IMR-90 (cell line): ENCODE measurements at regions not wholly inside any gene's neighbourhood (a gene's known extent, or its start where the extent isn't known, plus 50 kb on each side); places are given as distances from the start of the nearest gene placed in this dataset.

Experiments used
- ATAC-seq: fragments of 200-7000 bp; cut with Tn5 transposase; 2 replicates; pipeline ENCODE4 v1.9.1; 2020; ENCODE audit warnings: low read depth, mild to moderate bottlenecking, moderate library complexity
- BruUV-seq: library from RNA; stranded (reverse); fragments of 400-500 nt; replicated peaks from 2 replicates; lab custom pipeline; 2021; lab: Mats Ljungman, UMichigan
- CTCF ChIA-PET: fragments of 300-600 bp; formaldehyde crosslinking; extraction: SDS; loops from one replicate; lab custom pipeline; 2021; ENCODE audit warnings: antibody characterized with exemption; lab: Yijun Ruan, JAX
- POLR2A ChIA-PET: fragments of 300-600 bp; sonication (Branson Sonifier 250); formaldehyde crosslinking; loops from one replicate; lab custom pipeline; 2022; ENCODE audit warnings: antibody characterized with exemption; ENCODE audit not compliant: unreplicated experiment; lab: Charles Lee
- DNase-seq: peaks from one replicate; pipeline ENCODE4 v3.0.0; 2013
- H2AFZ ChIP-seq: replicated peaks from 2 replicates; pipeline ENCODE3; 2013; ENCODE audit warnings: low read length, mild to moderate bottlenecking; ENCODE audit not compliant: poor library complexity
- H2AK5ac ChIP-seq: 2 replicates; pipeline ENCODE4 v1.6.1; 2013; ENCODE audit warnings: low read depth, low read length, inconsistent platforms
- H2AK9ac ChIP-seq: replicated peaks from 2 replicates; pipeline ENCODE3; 2013; ENCODE audit warnings: mild to moderate bottlenecking, low read depth, low read length, moderate library complexity; ENCODE audit not compliant: poor library complexity
- H2BK120ac ChIP-seq: 2 replicates; pipeline ENCODE4 v1.6.1; 2013; ENCODE audit warnings: low read depth, low read length, inconsistent platforms
- H2BK15ac ChIP-seq: 3 replicates; pipeline ENCODE4 v1.6.1; 2013; ENCODE audit warnings: low read depth, low read length, inconsistent platforms
- H2BK20ac ChIP-seq: 2 replicates; pipeline ENCODE4 v1.6.1; 2013; ENCODE audit warnings: low read depth, mild to moderate bottlenecking, inconsistent platforms, low read length, moderate library complexity
- H2BK5ac ChIP-seq: 2 replicates; pipeline ENCODE4 v1.6.1; 2013; ENCODE audit warnings: mild to moderate bottlenecking, low read depth, low read length, inconsistent platforms; ENCODE audit not compliant: poor library complexity, severe bottlenecking
- H3K14ac ChIP-seq: replicated peaks from 2 replicates; pipeline ENCODE4 v1.6.1; 2013; ENCODE audit warnings: low read depth, low read length, inconsistent platforms
- H3K18ac ChIP-seq: 2 replicates; pipeline ENCODE4 v1.6.1; 2013; ENCODE audit warnings: low read depth, low read length, control low read depth
- H3K23ac ChIP-seq: 2 replicates; pipeline ENCODE4 v1.6.1; 2013; ENCODE audit warnings: low read depth, low read length, inconsistent platforms
- H3K27ac ChIP-seq: 2 replicates; pipeline ENCODE4 v1.5.1; 2013; ENCODE audit warnings: mild to moderate bottlenecking, control low read depth, low read length; ENCODE audit not compliant: insufficient read depth
- H3K27me3 ChIP-seq: 2 replicates; pipeline ENCODE4 v1.6.1; 2013; ENCODE audit warnings: low read length; ENCODE audit not compliant: control insufficient read depth, insufficient read depth
- H3K36me3 ChIP-seq: 2 replicates; pipeline ENCODE4 v1.6.1; 2013; ENCODE audit warnings: low read length, mixed read lengths; ENCODE audit not compliant: control insufficient read depth, insufficient read depth
- H3K4ac ChIP-seq: 2 replicates; pipeline ENCODE4 v1.6.1; 2013; ENCODE audit warnings: low read depth, low read length, inconsistent platforms
- H3K4me1 ChIP-seq: 2 replicates; pipeline ENCODE4 v1.6.1; 2013; ENCODE audit warnings: low read length, mixed read lengths; ENCODE audit not compliant: control insufficient read depth, insufficient read depth
- H3K4me2 ChIP-seq: 2 replicates; pipeline ENCODE4 v1.6.1; 2013; ENCODE audit warnings: low read depth, mild to moderate bottlenecking, control low read depth, low read length, moderate library complexity
- H3K4me3 ChIP-seq: 2 replicates; pipeline ENCODE4 v1.5.1; 2013; ENCODE audit warnings: low read depth, mild to moderate bottlenecking, control low read depth, low read length, moderate library complexity; ENCODE audit not compliant: insufficient read depth
- H3K56ac ChIP-seq: 2 replicates; pipeline ENCODE4 v1.6.1; 2013; ENCODE audit warnings: low read length, inconsistent platforms; ENCODE audit not compliant: insufficient read depth; ENCODE audit errors: extremely low read depth
- H3K79me1 ChIP-seq, 2 experiments: 2 replicates each; pipeline ENCODE4 v1.6.1; 2013; ENCODE audit warnings: low read length in 2 of 2, inconsistent platforms in 1 of 2, low read depth in 1 of 2
- H3K9ac ChIP-seq: 2 replicates; pipeline ENCODE4 v1.6.1; 2013; ENCODE audit warnings: low read depth, low read length, control low read depth
- H3K9me1 ChIP-seq: 2 replicates; pipeline ENCODE4 v1.6.1; 2013; ENCODE audit warnings: low read length, inconsistent platforms; ENCODE audit not compliant: insufficient read depth
- H3K9me3 ChIP-seq: 2 replicates; pipeline ENCODE4 v1.6.1; 2013; ENCODE audit warnings: low read length; ENCODE audit not compliant: control insufficient read depth, insufficient read depth
- H4K20me1 ChIP-seq: 2 replicates; pipeline ENCODE4 v1.6.1; 2013; ENCODE audit warnings: low read length, inconsistent platforms; ENCODE audit not compliant: insufficient read depth
- H4K5ac ChIP-seq: 2 replicates; pipeline ENCODE4 v1.6.1; 2013; ENCODE audit warnings: mild to moderate bottlenecking, low read depth, low read length, control low read depth
- H4K8ac ChIP-seq, 2 experiments: 2 replicates each; pipeline ENCODE4 v1.6.1; 2013; ENCODE audit warnings: low read depth in 2 of 2, low read length in 2 of 2, control low read depth in 1 of 2, inconsistent platforms in 1 of 2
- H4K91ac ChIP-seq: 2 replicates; pipeline ENCODE4 v1.6.1; 2013; ENCODE audit warnings: low read depth, low read length, inconsistent platforms; ENCODE audit not compliant: insufficient read depth
- RAD21 ChIP-seq: IDR thresholded peaks from 2 replicates; pipeline ENCODE4 v1.6.1; 2012; ENCODE audit warnings: low read length, improper control_type of control experiment
- RCOR1 ChIP-seq: IDR thresholded peaks from 2 replicates; pipeline ENCODE4 v1.6.1; 2012; ENCODE audit warnings: mild to moderate bottlenecking, low read length, improper control_type of control experiment; ENCODE audit not compliant: insufficient replicate concordance
- WGBS, 2 experiments: methylation state at CpG; one replicate each; pipeline versions ENCODE4 v1.1.5 to v1.1.7; 2013; ENCODE audit warnings: missing lambda C conversion rate in 2 of 2; ENCODE audit not compliant: insufficient read length in 1 of 2; ENCODE audit errors: extremely low coverage in 2 of 2; 5-methylcytosine and 5-hydroxymethylcytosine counted together
- dilution Hi-C: fragments of 300-500 bp; cut with HindIII; formaldehyde crosslinking; loops from one replicate; pipeline ENCODE4 v1.14.3; 2018; ENCODE audit warnings: low sequenced_read_pairs; ENCODE audit not compliant: unreplicated experiment
- in situ Hi-C: fragments of 300-500 bp; cut with MboI; formaldehyde crosslinking; loops from 3 replicates; pipeline ENCODE4 v1.14.3; 2019; ENCODE audit warnings: low sequenced_read_pairs, inconsistent platforms, mixed read lengths
- intact Hi-C: fragments of 100-400 bp; cut with micrococcal nuclease; formaldehyde crosslinking; loops from 2 replicates; pipeline ENCODE4 v1.10.0; 2022

DNA sequence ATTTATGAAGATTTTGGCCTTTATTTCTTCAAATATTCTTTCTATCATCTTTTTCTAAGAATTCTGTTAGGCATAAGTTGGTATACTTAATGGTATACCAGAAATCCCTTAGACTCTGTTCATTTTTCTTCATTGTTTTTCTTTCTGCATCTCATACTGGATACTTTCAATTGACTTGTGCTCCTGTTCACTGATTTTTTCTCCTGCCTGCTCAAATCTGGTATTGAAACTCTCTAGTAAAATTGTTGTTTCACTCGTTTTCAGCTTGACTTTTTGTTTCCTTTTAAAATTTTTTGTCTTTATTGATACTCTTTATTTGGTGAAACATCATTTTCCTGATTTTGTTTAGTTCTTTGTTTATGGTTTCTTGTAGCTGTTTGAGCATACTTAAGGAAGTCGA lies 243.2 kb downstream of the TRIB2 start:
- Histone ChIP-seq H3K4ac (no peak overlapping the region), H3K27me3 (no peaks in the 10 kb centered on the region), H3K36me3 (no peaks in the 10 kb centered on the region), H2AK9ac (no peak overlapping the region), H3K23ac (no peak overlapping the region), H3K4me2 (no peak overlapping the region), H4K20me1 (no peaks in the 10 kb centered on the region), H2BK15ac (no peak overlapping the region), H3K18ac (no peak overlapping the region), H3K9me3 (no peaks in the 10 kb centered on the region), H2BK5ac (no peak overlapping the region), H3K14ac (no peak overlapping the region), H2BK120ac (no peak overlapping the region), H4K91ac (no peak overlapping the region), H2AK5ac (no peak overlapping the region), H4K8ac (no peak overlapping the region), H2AFZ (no peak overlapping the region), H4K5ac (no peak overlapping the region), H2BK20ac (no peak overlapping the region), H3K9me1 (no peaks in the 10 kb centered on the region), H3K4me1 (peaks cover 1% of the 10 kb centered on the region; the same call in 1 of the 2 replicates), H3K79me1 (no peaks in the 10 kb centered on the region), H3K27ac (no peak overlapping the region), H3K56ac (no peak overlapping the region), H3K4me3 (no peak overlapping the region), H3K9ac (no peak overlapping the region)
- ChIA-PET CTCF (no interaction called here), POLR2A (no interaction called here)
- TF ChIP-seq RAD21 (no peak), RCOR1 (no peak)
- in situ Hi-C loops: no loop called here
- ATAC-seq: no peak
- DNase-seq: no peak
- dilution Hi-C loops: no loop called here
- WGBS, 2 experiments: no CpG with 5 or more reads among the region's 2 CpGs
- intact Hi-C loops: no loop called here
- BruUV-seq: no TSS peak
